Coronary artery (tissue), 2 donors: ENCODE measurements at regions not wholly inside any gene's neighbourhood (a gene's known extent, or its start where the extent isn't known, plus 50 kb on each side); places are given as distances from the start of the nearest gene placed in this dataset.

ENCODE experiments used
- DNase-seq: peaks from one replicate; pipeline ENCODE4 v3.0.0-alpha.2; 2017; ENCODE audit warnings: low spot score
- H3K27ac ChIP-seq, 2 donors: fragments of 200-600 bp; sonication (generic); one replicate each; pipeline ENCODE4 v1.5.1; 2016 to 2019
- H3K4me3 ChIP-seq: fragments of 200-600 bp; sonication (generic); 2 replicates; pipeline ENCODE4 v1.5.1; 2016; ENCODE audit warnings: mild to moderate bottlenecking, moderate library complexity
- TF ChIP-seq, protein P1 (sequence below): fragments of 200-600 bp; sonication (generic); IDR thresholded peaks from one replicate; pipeline ENCODE4 v1.5.1; 2019; ENCODE audit warnings: antibody characterized with exemption

- TF ChIP-seq, protein P1, sequence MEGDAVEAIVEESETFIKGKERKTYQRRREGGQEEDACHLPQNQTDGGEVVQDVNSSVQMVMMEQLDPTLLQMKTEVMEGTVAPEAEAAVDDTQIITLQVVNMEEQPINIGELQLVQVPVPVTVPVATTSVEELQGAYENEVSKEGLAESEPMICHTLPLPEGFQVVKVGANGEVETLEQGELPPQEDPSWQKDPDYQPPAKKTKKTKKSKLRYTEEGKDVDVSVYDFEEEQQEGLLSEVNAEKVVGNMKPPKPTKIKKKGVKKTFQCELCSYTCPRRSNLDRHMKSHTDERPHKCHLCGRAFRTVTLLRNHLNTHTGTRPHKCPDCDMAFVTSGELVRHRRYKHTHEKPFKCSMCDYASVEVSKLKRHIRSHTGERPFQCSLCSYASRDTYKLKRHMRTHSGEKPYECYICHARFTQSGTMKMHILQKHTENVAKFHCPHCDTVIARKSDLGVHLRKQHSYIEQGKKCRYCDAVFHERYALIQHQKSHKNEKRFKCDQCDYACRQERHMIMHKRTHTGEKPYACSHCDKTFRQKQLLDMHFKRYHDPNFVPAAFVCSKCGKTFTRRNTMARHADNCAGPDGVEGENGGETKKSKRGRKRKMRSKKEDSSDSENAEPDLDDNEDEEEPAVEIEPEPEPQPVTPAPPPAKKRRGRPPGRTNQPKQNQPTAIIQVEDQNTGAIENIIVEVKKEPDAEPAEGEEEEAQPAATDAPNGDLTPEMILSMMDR, result no peak
- Histone ChIP-seq H3K4me3 (no peak overlapping the region), H3K27ac (no peak overlapping the region)
- DNase-seq, result no peak
Observed at GRCh38 chr13:76754414-76754813, 131.8 kb downstream of the KCTD12 start.

- TF ChIP-seq, protein P1, result no peak
- no peak for DNase-seq
- H3K27ac ChIP-seq, result no peak overlapping the region
- no peak overlapping the region for H3K4me3 ChIP-seq
Observed at GRCh38 chr13:76751278-76751677, 134.9 kb downstream of the KCTD12 start.

DNA sequence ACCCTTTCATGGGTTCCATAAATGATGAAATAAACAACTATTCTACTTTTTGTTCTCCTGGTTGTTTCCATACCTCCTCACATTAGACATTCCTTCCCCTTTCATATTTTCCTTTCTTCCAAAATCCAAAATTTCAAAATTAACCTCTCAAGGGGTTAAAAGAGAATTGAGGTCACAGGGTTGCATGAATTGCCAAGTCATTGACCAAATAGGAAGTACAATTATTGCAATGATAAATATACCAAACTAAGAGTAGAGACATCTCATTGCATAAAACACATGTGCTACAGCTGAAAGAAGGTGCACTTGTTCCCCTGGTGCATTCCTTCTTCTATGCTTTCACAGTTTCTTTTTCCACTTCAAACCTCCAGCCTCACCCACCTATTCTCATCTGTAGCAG, 136.1 kb downstream of the KCTD12 start:
- Histone ChIP-seq H3K4me3 (no peak overlapping the region), H3K27ac (no peak overlapping the region)
- TF ChIP-seq, protein P1, result no peak
- DNase-seq, result no peak

DNA sequence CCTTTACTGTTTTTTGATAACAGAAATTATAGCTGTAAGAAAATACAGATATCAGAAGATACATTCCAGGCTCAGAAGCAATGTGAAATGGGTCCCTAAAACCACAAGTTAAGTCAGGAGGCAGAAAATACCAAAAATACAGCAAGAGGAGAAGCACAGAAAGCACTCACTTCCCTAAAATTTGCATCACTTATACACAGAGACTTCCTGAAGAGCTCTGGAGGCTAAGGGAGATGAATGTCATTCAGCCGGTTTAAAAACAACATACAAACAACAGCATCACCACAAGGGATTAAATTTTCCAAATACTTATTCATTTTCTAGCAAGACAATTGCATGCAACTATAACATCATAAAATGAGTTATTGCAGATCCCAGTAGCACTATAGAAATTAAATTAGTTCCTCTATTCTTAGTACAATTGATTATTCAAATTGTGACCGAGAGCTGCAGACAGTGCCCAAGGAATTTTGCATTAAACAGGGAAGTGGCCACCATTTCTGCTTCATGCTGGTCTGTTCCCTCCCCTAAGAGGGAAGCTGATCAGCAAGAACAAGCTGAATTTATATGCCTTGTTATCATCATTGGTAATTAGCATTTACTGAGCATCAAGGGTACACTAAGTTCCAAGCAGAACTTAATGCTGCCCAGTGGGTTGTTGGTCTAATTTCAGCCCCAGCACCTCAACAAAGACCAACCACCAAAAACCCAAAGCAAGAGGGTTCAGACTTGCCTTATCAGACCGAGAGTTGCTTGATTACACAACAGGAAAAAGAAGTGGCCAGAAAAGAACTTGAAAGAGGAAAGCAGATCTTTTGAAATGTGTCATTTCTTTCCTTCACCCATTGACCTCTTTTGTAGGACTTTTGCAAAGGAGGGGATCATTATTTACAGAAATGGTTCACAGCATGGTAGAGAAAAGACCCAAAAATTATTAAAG, 140.7 kb downstream of the KCTD12 start:
- Histone ChIP-seq H3K27ac (peak overlapping the region in 1 of 2 donors; percentile 55), H3K4me3 (no peak overlapping the region)
- no peak for DNase-seq
- TF ChIP-seq, protein P1, result no peak

- DNase-seq, result no peak
- H3K27ac ChIP-seq, result no peak overlapping the region
- H3K4me3 ChIP-seq, result no peak overlapping the region
- TF ChIP-seq, protein P1, result no peak
Observed at GRCh38 chr13:76741624-76742023, 144.6 kb downstream of the KCTD12 start.

DNA sequence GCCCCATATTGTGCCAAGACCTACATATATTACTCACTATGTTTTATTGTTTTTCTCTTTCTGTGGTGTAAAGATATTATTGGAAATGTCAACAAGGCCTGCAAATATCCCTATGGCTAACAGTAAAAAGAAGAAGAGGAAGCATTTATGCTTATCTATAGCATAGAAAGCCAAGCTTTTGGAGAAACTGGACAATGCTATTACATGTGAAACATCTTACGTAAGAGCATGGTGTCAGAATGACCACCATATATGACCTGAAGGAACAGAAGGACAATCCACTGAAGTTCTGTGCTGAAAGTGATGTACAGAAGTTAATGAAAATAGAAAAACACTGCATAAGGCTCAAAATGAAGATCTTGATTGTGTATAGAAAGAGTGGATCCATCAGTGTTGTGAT, 145.2 kb downstream of the KCTD12 start:
- no peak overlapping the region for H3K4me3 ChIP-seq
- DNase-seq, result no peak
- TF ChIP-seq, protein P1, result no peak
- no peak overlapping the region for H3K27ac ChIP-seq

GRCh38 chr13:76738616-76739015, 147.6 kb downstream of the KCTD12 start:
- H3K4me3 ChIP-seq, result no peak overlapping the region
- TF ChIP-seq, protein P1, result no peak
- no peak overlapping the region for H3K27ac ChIP-seq
- no peak for DNase-seq
